GM18511 (cell line): ENCODE measurements at regions not wholly inside any gene's neighbourhood (a gene's known extent, or its start where the extent isn't known, plus 50 kb on each side); places are given as distances from the start of the nearest gene placed in this dataset.
"Not testable (repeated sequence)": the region's sequence is repeated elsewhere in the genome, so short reads cannot be mapped to it uniquely, and the experiment has no call there.

Experiments
- ATAC-seq: cut with Tn5 transposase; IDR thresholded peaks from one replicate; pipeline ENCODE4 v1.9.1; 2021; ENCODE audit warnings: mild to moderate bottlenecking, moderate library complexity; ENCODE audit not compliant: unreplicated experiment

DNA sequence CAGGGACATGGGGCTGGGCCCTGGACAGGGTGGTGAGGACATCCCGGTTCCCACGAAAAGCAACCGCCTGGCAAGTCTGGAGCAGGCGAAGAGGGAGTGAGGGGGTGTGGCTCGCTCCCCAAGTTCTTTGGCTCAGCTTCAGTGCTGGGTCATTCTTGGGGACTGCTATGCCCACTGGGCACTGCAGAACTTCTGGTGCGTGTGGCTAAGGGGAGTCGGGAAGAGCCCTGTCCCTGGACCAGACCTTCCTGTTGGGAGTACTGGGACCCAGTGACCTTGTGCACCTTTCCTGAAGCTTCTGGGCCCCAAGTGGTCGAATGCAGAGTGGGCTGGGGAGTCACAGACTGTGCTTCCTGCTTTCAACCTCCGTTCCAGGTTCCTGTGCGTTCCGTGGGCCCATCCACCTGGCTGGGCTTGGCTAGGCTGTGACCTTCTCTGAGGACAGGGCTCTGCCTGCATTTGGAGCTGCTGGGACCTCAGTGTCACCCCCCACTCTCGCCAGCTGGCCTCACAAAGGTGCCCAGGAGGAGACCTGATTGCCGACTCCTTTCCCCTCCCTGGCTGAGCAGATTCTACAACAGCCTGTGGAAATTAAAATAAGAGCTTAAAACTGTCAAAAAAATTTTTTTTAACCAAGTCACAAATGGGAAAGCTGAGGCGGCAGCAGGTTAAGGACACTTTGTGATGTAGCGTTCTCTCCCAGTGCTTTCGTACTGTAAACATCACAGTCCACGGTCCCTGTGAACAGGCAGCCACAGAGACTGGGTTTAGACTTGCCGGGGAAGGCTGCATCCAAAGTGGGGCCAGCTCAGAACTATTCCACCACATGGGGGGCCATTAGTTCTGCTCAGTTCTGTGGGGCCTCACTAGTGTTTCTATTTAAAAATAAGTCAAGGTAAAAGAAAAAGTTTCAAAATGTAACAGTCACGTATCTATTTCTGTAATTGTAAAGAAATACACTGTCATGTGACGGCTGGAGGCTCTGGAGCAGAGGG is 63.8 kb upstream of the WNT7B start:
- ATAC-seq: no peak

DNA sequence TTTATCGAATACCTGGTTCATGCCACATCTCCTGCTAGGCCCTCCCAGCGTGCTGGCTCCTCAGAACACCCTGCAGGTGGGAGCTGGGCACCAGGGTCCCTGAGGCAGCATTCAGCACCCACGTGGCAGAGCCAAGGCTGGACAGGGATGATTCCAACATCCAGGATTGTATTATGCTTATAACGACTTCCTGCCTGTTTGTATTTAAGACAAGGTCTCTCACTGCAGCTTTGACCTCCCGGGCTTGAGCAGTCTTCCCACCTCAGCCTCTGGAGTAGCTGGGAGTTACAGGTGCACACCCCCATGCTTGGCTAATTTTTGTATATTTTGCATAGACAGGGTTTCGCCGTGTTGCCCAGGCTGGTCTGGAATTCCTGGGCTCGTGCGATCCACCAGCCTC is 64.7 kb upstream of the WNT7B start:
- no peak for ATAC-seq

DNA sequence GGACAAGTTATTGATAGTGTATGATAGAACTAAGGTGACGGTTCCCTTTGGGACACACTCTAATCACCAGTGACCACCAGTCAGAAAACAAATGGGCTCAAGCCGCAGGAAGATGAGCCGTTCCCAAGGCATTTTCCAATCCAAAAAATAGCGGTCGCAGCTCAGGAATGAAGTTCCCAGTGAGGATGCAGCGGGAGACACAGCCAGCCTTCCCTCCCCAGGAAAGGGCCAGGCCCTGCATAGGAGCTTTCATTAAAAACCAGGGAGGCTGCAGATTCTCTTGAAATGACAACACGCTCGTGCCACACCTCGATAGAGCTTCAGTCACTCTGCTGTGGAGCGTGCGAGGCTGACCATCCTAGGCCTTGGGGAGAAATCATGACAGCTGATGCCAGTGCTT is 65.8 kb upstream of the WNT7B start:
- no peak for ATAC-seq

DNA sequence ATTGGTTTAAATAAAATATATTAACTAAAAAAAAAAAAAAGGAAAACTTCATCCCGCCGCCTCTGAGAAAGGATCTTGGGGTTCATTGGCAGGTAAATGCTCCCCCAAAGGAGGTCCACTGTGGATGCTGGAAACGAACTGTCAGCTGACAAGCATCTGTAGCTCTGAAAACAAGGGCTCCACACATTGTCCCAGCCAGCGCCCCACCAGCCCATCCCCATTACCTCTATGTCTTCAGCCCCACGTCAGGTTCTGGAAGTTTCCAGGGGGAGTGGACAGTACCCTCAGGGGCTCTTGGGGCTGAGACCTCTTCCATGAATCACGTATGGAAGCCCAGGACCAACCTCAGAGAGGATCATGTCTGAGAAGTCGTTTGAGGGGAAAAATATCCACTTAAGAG is 66.4 kb upstream of the WNT7B start:
- no peak for ATAC-seq

DNA sequence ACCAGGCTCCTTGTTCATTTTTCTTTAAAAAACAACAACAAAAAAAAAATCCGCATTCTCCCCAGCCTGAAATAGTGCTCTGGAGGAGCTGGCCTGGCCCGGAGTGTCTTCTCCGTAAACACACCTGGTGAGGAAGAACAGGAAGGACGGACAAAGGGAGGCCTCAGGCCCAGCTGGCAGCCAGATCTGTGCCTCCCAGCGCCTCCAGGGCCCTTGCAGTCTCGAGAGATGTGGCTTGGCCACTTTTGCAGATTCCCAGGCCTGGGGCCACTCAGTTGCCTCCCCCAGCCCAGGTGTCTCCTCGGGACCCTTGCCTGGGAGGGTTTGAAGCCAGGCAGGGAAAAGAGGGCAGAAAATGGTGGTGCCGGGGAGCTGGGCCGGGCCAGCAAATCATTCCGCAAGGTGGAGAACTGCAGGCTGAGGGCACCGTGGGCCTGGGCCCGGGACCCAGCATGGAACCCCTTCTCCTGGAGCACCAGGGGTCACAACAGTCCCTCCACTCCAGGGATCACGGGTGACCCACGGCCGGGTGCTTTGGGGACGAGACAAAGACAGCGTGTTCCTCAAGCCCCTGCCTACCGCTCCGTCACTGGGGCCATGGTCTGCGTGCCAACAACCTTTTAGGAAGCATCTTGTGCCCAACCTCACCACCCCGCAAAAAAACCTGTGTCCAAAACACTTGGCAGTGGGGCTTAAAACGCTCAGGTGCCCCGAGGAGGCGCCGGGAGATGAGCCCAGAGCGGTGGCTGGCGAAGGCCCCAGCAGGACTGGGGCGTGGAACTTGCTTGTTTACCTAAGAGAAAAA is 67.1 kb upstream of the WNT7B start:
- no peak for ATAC-seq

DNA sequence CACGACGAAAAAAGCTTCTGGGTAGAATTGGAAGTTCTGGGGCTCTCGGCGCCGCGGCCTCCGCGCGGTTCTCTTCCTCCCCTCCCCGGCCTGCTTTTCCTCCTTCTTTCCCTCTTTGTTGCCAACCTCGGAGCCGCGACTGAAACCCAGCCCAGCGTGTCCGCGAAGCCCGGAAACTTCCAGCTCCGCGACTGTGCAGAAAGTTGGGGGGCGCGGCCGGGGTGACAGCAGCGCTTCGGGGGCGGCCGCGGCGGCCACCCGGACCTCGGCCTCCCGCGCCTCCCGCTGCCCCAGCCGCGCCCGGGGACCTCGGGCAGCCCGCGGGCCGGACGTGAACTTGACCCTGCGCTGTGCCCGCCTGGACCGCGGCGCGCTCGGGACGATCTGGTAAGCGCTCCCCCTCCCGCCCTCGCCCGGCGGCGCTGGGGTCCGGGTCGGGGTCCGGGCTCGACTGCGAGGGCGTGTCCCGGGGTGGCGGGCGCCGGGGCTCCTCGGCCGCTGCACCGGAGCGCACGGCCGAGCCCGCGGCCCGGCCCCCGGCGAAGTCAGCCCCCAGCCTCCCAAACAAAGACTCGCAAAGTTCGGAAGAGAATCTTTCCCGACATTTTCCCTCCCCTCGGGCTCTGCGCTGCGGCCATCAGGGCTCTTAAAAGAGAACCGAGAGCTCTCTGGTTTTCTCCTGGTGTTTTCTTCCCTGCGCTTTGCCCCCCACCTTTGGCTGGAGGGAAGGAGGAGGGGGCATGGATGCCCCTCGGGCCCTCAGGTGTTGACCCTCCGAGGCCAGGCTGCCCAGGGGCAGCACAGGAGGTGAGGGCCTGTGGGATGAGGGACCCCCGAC is 67.9 kb upstream of the WNT7B start:
- ATAC-seq: no peak

DNA sequence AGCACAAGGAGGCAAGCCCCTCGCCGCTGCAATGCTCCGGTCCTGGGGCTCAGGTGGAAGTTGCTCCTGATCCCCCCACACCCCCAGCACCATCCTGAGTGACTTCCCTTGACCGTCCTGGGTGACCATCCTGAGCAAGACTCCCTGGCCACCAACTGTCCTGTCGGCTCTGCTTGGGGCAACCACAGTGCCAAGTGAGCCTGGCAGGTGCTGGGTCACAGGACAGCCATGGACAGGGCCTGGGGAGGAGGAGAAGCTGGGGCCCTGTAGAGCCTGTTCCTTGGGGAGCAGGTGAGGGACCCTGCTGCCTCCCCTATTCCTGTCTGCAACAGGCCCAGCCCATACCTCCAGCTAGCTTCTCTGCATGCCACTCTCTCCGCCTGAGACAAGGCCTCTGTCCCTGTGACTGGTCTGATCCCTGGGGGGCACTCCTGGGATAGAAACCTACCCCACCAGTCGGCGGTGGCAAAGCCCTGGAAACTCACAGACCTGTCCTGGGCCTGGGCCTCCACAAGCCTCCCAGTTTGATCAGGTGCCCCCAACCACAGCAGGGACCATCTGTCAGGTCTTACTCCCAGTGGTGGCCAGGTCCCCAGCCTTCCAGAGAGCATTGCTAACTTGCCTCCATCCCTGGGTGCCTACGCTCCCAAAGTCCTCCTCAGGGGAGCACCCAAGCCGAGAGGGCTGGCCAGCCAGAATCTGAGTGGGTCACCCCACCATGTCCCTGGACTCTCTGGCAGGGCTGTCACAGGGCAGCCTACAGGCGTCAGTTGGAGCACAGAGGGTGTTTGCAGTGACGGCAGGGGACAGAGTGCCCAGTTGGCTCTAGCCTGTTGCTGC is 68.7 kb upstream of the WNT7B start:
- ATAC-seq: no peak

DNA sequence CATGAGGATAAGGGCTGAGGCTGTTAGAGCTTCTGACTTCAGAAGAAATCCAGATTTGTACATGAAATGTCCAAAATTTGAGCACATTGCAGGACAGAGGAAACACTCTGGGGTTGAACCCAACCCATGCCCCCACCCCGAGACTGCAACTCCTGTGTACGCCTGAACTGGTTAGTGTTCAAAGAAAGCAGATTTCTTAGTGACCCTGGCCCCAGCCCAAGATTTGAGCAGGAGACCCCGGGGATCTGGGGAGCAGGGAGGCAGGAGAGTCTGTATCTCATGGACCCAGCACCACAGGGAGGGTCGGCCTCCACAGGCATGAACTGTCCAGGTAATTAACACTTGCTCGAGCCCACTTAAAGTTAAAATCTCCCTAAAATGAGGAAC is 69.3 kb upstream of the WNT7B start:
- no peak for ATAC-seq

DNA sequence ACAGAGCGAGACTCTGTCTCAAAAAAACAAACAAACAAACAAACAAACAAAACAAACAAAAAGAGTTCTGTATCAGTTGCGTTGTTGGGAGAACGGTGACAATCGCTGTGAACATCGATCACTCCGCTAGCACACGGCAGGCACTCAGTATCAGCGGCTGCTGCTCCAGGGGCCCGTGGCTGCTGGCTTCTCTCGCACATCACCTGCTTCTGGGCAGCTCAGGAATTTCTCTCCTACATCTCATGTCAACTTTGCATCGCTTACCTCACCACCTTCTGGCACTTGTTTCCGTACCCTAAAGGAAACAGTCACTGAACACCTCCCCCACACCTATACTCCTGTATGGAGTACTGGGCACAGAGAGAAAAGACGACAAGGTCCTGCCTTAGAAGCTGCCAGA is 70.3 kb upstream of the WNT7B start:
- no peak for ATAC-seq

DNA sequence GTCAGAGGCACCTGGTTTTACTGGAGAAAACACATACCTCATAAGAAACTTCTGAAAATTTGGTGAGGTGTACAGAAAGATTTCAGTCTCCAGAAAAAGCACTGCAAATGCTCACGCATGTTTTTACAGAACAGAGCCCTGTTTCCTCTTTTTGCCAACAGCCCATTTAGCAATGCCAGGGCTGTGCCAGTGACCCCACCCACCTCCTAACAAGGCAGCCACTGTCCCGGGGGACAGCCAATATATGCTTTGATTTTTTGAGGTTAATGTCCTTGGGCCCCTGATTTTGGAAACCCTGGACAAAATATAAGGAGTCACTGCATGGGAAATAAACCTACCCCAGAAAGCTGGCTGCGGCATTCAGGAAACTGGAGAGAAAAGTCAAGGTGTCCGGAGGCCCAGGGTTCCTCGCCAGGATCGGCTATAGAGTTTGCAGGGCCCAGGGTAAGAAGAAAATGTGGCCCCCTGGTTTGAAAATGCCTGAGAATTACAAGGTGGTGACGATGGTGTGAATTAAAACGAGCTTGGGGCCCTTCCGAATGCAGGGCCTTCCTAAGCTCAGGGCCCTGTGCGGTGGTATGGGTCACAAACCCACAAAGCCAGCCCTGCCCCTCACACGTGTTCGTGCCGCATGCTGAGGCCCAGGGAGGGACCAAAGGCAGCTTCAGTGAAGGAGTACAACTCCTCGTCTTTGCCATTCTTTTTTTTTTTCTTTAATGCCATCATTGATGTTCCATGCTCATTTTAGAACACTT is 71.1 kb upstream of the WNT7B start:
- ATAC-seq: no peak

DNA sequence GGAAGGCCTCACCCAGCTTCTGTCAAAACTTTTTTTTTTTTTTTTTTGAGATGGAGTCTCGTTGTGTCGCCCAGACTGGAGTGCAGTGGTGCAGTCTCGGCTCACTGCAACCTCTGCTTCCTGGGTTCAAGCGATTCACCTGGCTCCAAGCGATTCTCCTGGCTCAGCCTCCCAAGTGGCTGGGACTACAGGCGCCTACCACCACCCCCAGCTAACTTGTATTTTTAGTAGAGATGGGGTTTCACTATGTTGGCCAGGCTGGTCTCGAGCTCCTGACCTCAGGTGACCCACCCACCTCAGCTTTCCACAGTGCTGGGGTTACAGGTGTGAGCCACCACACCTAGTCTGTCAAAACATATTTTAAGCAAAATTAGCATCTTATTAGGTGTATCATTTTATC is 71.7 kb upstream of the WNT7B start:
- not testable (repeated sequence) for ATAC-seq

DNA sequence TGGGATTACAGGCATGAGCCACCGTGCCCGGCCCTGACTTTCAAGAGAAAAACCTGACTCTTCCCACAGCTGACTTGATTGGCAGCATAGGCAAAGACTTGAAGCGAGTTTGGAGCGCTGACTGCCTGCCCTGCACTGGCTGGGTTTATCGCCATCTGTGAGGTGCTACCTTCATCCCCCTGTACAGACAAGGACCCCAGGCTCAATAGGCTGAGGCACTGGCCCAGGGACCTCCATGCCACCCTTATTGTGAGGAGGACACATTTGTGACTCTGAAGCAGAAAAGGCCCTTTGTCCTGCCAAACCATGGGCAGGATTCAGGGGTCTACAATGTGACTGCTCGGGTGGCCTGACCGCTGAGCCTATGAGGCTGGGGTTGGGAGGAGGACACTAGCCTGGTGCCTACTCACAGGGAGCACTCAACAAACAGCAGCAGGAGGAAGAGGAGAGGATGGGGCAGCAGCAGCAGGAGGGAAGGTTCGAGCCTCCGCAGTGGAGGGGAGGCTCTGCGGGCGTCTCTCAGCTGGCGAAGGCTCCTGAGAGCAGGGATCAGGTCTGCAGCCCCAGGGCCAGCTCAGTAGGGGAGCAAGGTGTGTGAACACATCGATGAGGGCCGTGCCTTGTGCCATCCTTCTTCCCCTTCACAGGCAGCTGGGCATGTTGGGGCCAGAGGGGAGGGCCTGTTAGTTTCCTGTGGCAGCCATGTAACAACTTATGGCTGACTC is 72.9 kb upstream of the WNT7B start:
- ATAC-seq: no peak

DNA sequence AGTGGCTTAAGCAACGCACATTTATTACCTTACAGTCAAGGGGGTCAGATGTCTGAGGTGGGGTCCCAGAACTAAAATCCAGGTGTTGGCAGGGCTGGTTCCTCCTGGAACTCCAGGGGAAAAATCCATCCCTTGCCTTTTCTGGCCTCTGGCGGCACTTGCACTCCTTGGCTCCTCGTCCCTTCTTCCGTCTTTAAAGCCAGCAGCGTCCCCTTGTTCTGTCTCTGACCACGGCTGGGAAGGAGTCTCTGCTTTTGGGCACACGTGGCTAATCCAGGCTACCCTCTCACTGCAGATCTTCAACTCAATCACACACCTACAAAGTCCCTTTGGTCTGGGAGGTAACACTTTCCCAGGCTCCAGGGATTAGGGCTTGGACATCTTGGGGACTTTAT is 73.5 kb upstream of the WNT7B start:
- ATAC-seq: no peak

DNA sequence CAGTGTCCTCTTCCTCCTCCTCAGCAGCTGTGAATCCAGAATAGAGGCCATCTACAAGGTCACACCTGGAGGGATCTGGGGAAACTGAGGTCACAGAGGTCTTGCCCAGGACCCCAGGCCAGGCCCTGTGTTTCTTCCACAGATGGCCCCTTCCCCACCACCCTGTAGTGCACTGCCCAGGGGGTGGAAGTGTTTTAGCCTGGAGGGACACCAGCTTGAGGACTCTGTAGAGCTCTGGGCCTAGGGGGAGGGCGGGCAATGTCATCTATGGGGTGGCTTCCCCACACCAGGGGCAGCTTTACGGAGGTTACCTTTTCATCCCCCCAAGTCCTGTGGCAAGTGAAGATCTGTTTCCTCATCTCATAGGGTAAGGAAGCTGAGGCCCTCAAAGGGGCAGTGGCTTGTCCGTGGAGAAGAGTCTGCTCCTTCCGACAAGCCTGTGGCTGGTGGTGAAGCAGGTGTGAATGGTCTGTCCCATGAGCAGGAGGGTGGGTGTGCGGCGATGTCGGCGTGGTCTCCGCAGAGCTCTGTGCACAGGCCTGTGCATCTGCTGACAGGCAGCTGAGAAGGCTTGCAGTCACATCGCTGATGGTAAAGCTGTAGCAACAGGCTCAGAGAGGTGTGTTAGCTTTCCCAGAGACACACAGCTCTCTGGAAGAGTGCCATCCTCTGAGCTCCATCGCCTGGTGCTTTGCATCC is 74.1 kb upstream of the WNT7B start:
- ATAC-seq: no peak

DNA sequence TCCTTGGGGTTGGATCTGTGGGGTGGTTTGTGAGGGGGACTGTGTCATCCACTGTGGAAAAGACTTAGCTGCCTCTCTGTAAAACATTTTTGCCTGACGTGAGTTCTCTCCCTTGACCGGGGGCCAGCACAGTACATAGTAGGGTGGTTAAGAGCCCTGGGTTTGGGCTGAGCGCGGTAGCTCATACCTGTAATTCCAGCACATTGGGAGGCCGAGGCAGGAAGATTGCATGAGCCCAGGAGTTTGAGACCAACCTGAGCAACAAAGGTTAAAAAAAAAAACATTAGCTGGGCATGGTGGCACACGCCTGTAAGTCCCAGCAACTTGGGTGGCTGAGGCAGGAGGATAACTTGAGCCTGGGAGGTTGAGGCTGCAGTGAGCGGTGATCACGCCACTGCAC is 74.7 kb upstream of the WNT7B start:
- ATAC-seq: no peak

DNA sequence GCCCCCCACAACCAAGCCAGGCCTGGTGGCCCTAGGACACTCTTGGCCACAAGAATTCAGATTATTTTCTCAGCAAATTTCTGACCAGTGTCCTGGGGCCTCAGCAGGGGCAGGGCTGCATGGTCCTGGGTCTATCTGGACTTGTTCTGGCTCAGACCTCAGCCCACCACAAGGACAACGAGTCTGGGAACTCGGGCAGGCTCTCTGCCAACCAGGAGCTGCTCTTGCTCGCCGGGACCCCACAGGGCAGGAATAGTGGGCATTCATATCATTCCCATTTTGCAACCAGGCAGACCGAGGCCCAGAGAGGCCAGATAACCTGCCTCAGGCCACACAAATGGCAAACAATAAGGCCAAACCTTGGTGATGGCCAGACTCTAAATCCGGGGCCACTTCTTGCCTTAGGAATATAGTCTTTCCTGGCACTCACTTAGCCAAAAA is 75.4 kb upstream of the WNT7B start:
- ATAC-seq: no peak

DNA sequence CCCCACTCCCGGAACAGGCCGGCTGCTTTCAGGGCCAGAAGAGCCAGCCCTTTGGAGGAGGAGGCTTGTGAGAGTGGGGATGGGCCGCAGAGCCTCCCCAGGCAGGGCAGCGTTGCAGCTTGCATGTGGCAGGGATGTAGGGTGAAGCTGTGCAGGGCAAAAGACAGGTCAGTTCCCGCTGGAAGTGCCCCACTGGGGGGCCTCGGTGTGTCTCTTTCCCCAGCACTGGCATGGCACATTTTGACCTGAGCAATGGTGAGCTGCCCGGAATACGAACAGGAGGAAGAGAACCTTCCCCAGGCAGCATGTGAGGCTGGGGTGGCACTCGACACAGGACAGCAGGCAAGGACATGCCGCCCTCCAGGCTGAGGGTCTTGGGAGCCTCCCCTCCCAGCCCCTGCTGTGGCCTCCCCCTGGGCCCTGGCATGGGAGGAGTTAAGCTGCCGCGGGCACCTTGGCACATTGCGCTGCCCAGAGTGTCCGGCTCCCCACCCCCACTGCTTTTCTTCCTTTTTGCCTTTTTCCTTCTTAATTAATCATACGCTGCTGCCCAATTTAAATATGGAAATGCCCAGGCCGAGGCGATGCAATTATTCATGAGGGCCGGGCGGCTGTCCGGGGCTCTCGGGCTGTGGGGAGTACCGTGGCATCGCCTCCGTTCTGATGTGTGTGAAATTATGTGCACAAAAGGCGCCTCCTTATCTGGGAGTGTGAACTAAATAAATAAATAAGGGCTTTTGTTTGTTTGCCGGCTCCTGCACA is 76.0 kb upstream of the WNT7B start:
- no peak for ATAC-seq
